Adrenal gland (tissue), 9 donors: ENCODE measurements at regions not wholly inside any gene's neighbourhood (a gene's known extent, or its start where the extent isn't known, plus 50 kb on each side); places are given as distances from the start of the nearest gene placed in this dataset.

Experiments
- DNase-seq, 7 donors: peaks; one replicate each; pipeline ENCODE4 v3.0.0-alpha.2; 2019 to 2020
- H3K27ac ChIP-seq, 5 donors: fragments of 200-600 bp; sonication (generic) in 4 of 5; 1 replicate in 3 of 5; 2 replicates in 2 of 5; pipeline versions ENCODE4 v1.5.1 to v1.8.0; 2016 to 2020; ENCODE audit warnings: mild to moderate bottlenecking in 1 of 5
- H3K27me3 ChIP-seq: fragments of 200-600 bp; 2 replicates; pipeline ENCODE4 v1.8.0; 2021
- H3K36me3 ChIP-seq, 2 donors: fragments of 200-600 bp; replicated peaks in 1 of 2; 1 replicate in 1 of 2; 2 replicates in 1 of 2; pipeline versions ENCODE4 v1.5.1 to v1.8.0; 2018 to 2022
- H3K4me1 ChIP-seq, 2 donors: fragments of 200-600 bp; replicated peaks in 1 of 2; 1 replicate in 1 of 2; 2 replicates in 1 of 2; pipeline versions ENCODE4 v1.5.1 to v1.8.0; 2018 to 2021
- H3K4me3 ChIP-seq, 4 donors: fragments of 200-600 bp; sonication (generic) in 3 of 4; one replicate each; pipeline ENCODE4 v1.5.1; 2016 to 2018
- H3K9me3 ChIP-seq, 3 donors: fragments of 200-600 bp; sonication (generic) in 1 of 3; replicated peaks in 1 of 3; 1 replicate in 2 of 3; 2 replicates in 1 of 3; pipeline versions ENCODE4 v1.5.1 to v1.8.0; 2016 to 2021
- POLR2A ChIP-seq, 2 donors: fragments of 450-650 bp; IDR thresholded peaks; one replicate each; pipeline ENCODE4 v1.6.1; 2017; ENCODE audit warnings: antibody characterized with exemption in 2 of 2, mild to moderate bottlenecking in 2 of 2, moderate library complexity in 1 of 2
- WGBS, 4 donors: extraction: QIAGEN DNeasy Blood & Tissue Kit in 2 of 4; methylation state at CpG; one replicate each; pipeline versions ENCODE4 v1.1.5 to v1.1.7; 2013 to 2017; 5-methylcytosine and 5-hydroxymethylcytosine counted together
- intact Hi-C, 2 donors: fragments of 100-400 bp; cut with DNase I; formaldehyde crosslinking; loops; one replicate each; pipeline versions ENCODE4 v1.14.1 to v1.15.0; 2022 to 2023
- TF ChIP-seq, protein P1 (sequence below), 6 experiments: fragments of 450-650 bp in 4 of 6; fragments of 200-600 bp in 2 of 6; sonication (generic) in 1 of 6; IDR thresholded peaks; 1 replicate in 5 of 6; 2 replicates in 1 of 6; pipeline versions ENCODE4 v1.5.1 to v1.8.0; 2016 to 2021; ENCODE audit warnings: antibody characterized with exemption in 6 of 6, mild to moderate bottlenecking in 2 of 6, moderate library complexity in 1 of 6
- donor health status: healthy with polysubstance abuse.
- donor health status: Bipolar disorder and iron deficiency.
- donor health status: DM: yes; HTN: yes; CAD: no.
- donor health status: DM: no; HTN: no; CAD: no.
- donor health status: DM: no; HTN: no; CAD: no.

DNA sequence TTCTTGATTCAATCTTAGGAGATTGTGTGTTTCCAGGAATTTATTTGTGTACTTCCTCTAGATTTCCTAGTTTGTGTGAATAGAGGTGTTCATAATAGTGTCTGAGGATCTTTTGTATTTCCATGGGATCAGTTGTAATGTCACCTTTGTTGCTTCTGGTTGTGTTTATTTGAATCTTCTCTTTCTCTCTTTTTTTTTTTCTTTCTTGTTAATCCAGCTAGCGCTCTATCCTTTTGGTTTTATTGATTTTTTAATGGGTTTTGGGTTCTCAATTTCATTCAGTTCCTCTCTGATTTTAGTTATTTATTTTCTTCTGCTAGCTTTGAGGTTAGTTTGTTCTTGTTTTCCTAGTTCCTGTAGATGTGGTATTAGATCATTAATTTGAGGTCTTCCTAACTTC, 242.5 kb downstream of the SEC23A start:
- no peak overlapping the region for H3K27ac ChIP-seq
- TF ChIP-seq, protein P1, sequence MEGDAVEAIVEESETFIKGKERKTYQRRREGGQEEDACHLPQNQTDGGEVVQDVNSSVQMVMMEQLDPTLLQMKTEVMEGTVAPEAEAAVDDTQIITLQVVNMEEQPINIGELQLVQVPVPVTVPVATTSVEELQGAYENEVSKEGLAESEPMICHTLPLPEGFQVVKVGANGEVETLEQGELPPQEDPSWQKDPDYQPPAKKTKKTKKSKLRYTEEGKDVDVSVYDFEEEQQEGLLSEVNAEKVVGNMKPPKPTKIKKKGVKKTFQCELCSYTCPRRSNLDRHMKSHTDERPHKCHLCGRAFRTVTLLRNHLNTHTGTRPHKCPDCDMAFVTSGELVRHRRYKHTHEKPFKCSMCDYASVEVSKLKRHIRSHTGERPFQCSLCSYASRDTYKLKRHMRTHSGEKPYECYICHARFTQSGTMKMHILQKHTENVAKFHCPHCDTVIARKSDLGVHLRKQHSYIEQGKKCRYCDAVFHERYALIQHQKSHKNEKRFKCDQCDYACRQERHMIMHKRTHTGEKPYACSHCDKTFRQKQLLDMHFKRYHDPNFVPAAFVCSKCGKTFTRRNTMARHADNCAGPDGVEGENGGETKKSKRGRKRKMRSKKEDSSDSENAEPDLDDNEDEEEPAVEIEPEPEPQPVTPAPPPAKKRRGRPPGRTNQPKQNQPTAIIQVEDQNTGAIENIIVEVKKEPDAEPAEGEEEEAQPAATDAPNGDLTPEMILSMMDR (IDR thresholded peaks at IDR 0.05), result no peak
- no peak for TF ChIP-seq POLR2A (IDR thresholded peaks at IDR 0.05)
- H3K4me1 ChIP-seq, result no peaks in the 10 kb centered on the region
- H3K36me3 ChIP-seq, result no peaks in the 10 kb centered on the region
- H3K4me3 ChIP-seq, result no peak overlapping the region
- intact Hi-C loops, result no loop called here
- WGBS, 4 donors, result 90 to 96% (median 94%) methylated on average over 1 of the region's 1 CpG
- no peak for DNase-seq
- H3K27me3 ChIP-seq, result no peaks in the 10 kb centered on the region
- H3K9me3 ChIP-seq, result no peaks in the 10 kb centered on the region

DNA sequence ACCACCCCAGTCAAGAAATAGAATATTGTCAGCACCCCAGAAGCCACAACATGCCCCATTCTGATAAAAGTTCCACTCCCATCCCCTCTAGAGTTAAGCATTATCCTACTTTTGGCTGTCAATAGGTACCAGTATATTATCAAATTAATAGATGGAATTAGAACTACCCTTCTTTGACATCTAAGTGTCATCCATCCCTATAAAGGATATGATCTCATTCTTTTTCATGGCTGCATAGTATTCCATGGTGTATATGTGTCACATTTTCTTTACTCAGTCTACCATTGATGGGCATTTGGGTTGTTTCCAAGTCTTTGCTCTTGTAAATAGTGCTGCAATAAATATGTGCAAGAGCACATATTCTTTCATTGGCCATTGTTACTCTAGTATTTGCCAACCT, 246.2 kb downstream of the SEC23A start:
- Histone ChIP-seq H3K27me3 (no peaks in the 10 kb centered on the region), H3K4me3 (no peak overlapping the region), H3K9me3 (no peaks in the 10 kb centered on the region), H3K27ac (no peak overlapping the region), H3K36me3 (no peaks in the 10 kb centered on the region), H3K4me1 (no peaks in the 10 kb centered on the region)
- no peak for DNase-seq
- no peak for TF ChIP-seq POLR2A (IDR thresholded peaks at IDR 0.05)
- TF ChIP-seq, protein P1 (IDR thresholded peaks at IDR 0.05), result no peak
- intact Hi-C loops, result no loop called here

DNA sequence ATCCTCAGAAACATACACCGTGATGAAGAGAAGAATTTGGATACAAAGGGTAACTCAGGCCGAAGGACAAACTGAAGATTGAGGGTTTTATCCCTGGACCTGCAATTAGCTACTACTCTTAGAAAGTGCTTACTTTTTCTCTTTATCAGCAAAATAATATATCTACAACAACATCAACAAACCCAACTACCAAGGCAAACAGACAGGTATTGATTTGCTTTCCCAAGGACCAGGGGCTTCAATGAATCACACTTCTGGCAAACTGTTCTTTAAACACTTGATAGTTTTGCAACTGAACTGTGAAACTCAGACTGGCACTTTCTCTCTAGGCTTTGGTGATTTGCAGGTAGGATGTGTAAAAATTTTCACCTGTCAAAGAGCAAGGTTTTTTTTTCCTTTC, 247.5 kb downstream of the SEC23A start:
- intact Hi-C loops, result no loop called here
- Histone ChIP-seq H3K9me3 (no peaks in the 10 kb centered on the region), H3K4me3 (no peak overlapping the region), H3K27me3 (no peaks in the 10 kb centered on the region), H3K27ac (no peak overlapping the region), H3K36me3 (no peaks in the 10 kb centered on the region), H3K4me1 (no peaks in the 10 kb centered on the region)
- DNase-seq, result no peak
- TF ChIP-seq, protein P1 (IDR thresholded peaks at IDR 0.05), result no peak
- TF ChIP-seq POLR2A (IDR thresholded peaks at IDR 0.05), result no peak
- WGBS, 4 donors, result 79 to 93% (median 90%) methylated on average over 2 of the region's 2 CpGs

DNA sequence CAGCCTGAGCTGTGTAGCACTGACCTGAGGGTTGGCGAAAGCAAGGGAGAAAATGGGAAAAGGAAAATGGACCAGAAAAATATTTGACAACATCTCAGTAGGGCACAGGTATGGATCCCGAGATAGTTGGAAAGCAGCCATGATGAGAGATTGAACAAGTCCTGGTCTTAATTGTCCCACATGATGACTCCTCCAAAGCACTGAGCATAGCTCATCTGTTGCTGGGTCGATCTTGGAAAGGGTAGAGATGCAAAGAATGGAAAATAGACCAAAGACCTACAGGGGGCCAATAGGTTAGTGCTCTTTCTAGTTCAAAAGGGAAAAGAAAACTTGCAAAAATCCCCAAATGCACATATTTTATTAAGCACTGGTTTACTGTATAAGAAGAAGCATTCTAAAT, 251.9 kb downstream of the SEC23A start:
- 77 to 88% (median 84%) methylated on average over 3 of the region's 3 CpGs for WGBS, 4 donors
- Histone ChIP-seq H3K4me1 (no peaks in the 10 kb centered on the region), H3K27me3 (no peaks in the 10 kb centered on the region), H3K36me3 (no peaks in the 10 kb centered on the region), H3K9me3 (no peaks in the 10 kb centered on the region), H3K27ac (no peak overlapping the region), H3K4me3 (no peak overlapping the region)
- no peak for DNase-seq
- TF ChIP-seq POLR2A (IDR thresholded peaks at IDR 0.05), result no peak
- TF ChIP-seq, protein P1 (IDR thresholded peaks at IDR 0.05), result no peak
- intact Hi-C loops, result no loop called here
